Endometrium (tissue), 2 donors: ENCODE measurements at regions not wholly inside any gene's neighbourhood (a gene's known extent, or its start where the extent isn't known, plus 50 kb on each side); places are given as distances from the start of the nearest gene placed in this dataset.

Experiments
- FAIRE-seq: peaks from 2 replicates; lab custom pipeline; 2012; peaks lifted over from hg19 to GRCh38; lab: Jason Lieb, UNC
- donor health status: control.
- donor health status: control.

- FAIRE-seq = no peak
Observed at GRCh38 chrX:40277672-40278071, 179.9 kb upstream of the BCOR start.

- FAIRE-seq = no peak
Observed at GRCh38 chrX:40273356-40274050, 175.7 kb upstream of the BCOR start.

GRCh38 chrX:40272776-40273175 lies 175.0 kb upstream of the BCOR start:
- FAIRE-seq = no peak

GRCh38 chrX:40272141-40272540 lies 174.4 kb upstream of the BCOR start:
- FAIRE-seq = no peak

- no peak for FAIRE-seq
Observed at GRCh38 chrX:40268188-40268520, 170.4 kb upstream of the BCOR start.

- FAIRE-seq = no peak
Observed at GRCh38 chrX:40267334-40268187, 169.8 kb upstream of the BCOR start.

GRCh38 chrX:40266490-40267333 lies 169.0 kb upstream of the BCOR start:
- no peak for FAIRE-seq

- no peak for FAIRE-seq
Observed at GRCh38 chrX:40265936-40266335, 168.2 kb upstream of the BCOR start.

GRCh38 chrX:40263014-40263560 lies 165.3 kb upstream of the BCOR start:
- FAIRE-seq = no peak

- FAIRE-seq = no peak
Observed at GRCh38 chrX:40262157-40263013, 164.6 kb upstream of the BCOR start.

GRCh38 chrX:40261833-40262156 lies 164.0 kb upstream of the BCOR start:
- no peak for FAIRE-seq

GRCh38 chrX:40260146-40260747 lies 162.5 kb upstream of the BCOR start:
- FAIRE-seq = no peak

- FAIRE-seq = no peak
Observed at GRCh38 chrX:40258909-40259308, 161.2 kb upstream of the BCOR start.

GRCh38 chrX:40253771-40254170 lies 156.0 kb upstream of the BCOR start:
- no peak for FAIRE-seq

- FAIRE-seq = no peak
Observed at GRCh38 chrX:40249582-40249981, 151.8 kb upstream of the BCOR start.

GRCh38 chrX:40248822-40249221 lies 151.1 kb upstream of the BCOR start:
- FAIRE-seq = no peak

GRCh38 chrX:40247848-40248622 lies 150.3 kb upstream of the BCOR start:
- no peak for FAIRE-seq

- no peak for FAIRE-seq
Observed at GRCh38 chrX:40247382-40247781, 149.6 kb upstream of the BCOR start.

- FAIRE-seq = no peak
Observed at GRCh38 chrX:40245488-40246071, 147.8 kb upstream of the BCOR start.

- FAIRE-seq = no peak
Observed at GRCh38 chrX:40244980-40245379, 147.2 kb upstream of the BCOR start.
